Caco-2 (cell line): ENCODE measurements at regions not wholly inside any gene's neighbourhood (a gene's known extent, or its start where the extent isn't known, plus 50 kb on each side); places are given as distances from the start of the nearest gene placed in this dataset.

ENCODE experiments used
- BruUV-seq: library from RNA; stranded (reverse); fragments of 400-500 nt; replicated peaks from 2 replicates; lab custom pipeline; 2021; lab: Mats Ljungman, UMichigan
- CTCF ChIA-PET: fragments of 300-600 bp; sonication (Branson Sonifier 250); formaldehyde crosslinking; loops from one replicate; lab custom pipeline; 2022; ENCODE audit warnings: antibody characterized with exemption; lab: Charles Lee
- POLR2A ChIA-PET: fragments of 300-600 bp; sonication (Branson Sonifier 250); formaldehyde crosslinking; loops from one replicate; lab custom pipeline; 2022; ENCODE audit warnings: antibody characterized with exemption; lab: Charles Lee
- DNase-seq, 2 experiments: peaks; one replicate each; pipeline versions ENCODE4 v3.0.0 to v3.0.0-alpha.2; 2020 to 2022
- H3K27me3 ChIP-seq: replicated peaks from 2 replicates; pipeline ENCODE4 v1.6.0; 2011; ENCODE audit warnings: low read length; ENCODE audit not compliant: control insufficient read depth, insufficient read depth
- H3K36me3 ChIP-seq: 2 replicates; pipeline ENCODE4 v1.5.1; 2011; ENCODE audit warnings: low read length; ENCODE audit not compliant: control insufficient read depth, insufficient read depth
- H3K4me1 ChIP-seq: fragments of 250-450 bp; sonication (Bioruptor Pico); 2 replicates; pipeline ENCODE4 v1.5.1; 2020; ENCODE audit warnings: mild to moderate bottlenecking
- H3K4me3 ChIP-seq: 2 replicates; pipeline ENCODE4 v1.5.1; 2011; ENCODE audit warnings: low read depth, mild to moderate bottlenecking, control low read depth, low read length
- H3K9me3 ChIP-seq: fragments of 250-450 bp; sonication (Bioruptor Pico); 2 replicates; pipeline ENCODE4 v1.5.1; 2020; ENCODE audit warnings: mild to moderate bottlenecking, moderate library complexity
- H3K27ac Mint-ChIP-seq: one replicate; pipeline ENCODE4 v1.8.0; 2022; ENCODE audit warnings: mixed read lengths; ENCODE audit not compliant: unreplicated experiment
- H3K27me3 Mint-ChIP-seq: one replicate; pipeline ENCODE4 v1.8.0; 2022; ENCODE audit warnings: mixed read lengths; ENCODE audit not compliant: insufficient read depth, unreplicated experiment
- H3K36me3 Mint-ChIP-seq: one replicate; pipeline ENCODE4 v1.8.0; 2022; ENCODE audit warnings: mild to moderate bottlenecking, mixed read lengths; ENCODE audit not compliant: insufficient read depth, unreplicated experiment
- H3K4me1 Mint-ChIP-seq: one replicate; pipeline ENCODE4 v1.8.0; 2022; ENCODE audit warnings: low read depth, mixed read lengths; ENCODE audit not compliant: unreplicated experiment
- H3K4me3 Mint-ChIP-seq: one replicate; pipeline ENCODE4 v1.8.0; 2022; ENCODE audit warnings: mild to moderate bottlenecking, moderate library complexity, mixed read lengths; ENCODE audit not compliant: unreplicated experiment
- H3K9me3 Mint-ChIP-seq: one replicate; pipeline ENCODE4 v1.8.0; 2022; ENCODE audit warnings: mixed read lengths; ENCODE audit not compliant: unreplicated experiment
- intact Hi-C: fragments of 100-400 bp; cut with micrococcal nuclease; formaldehyde crosslinking; loops from one replicate; pipeline ENCODE4 v1.10.0; 2022; ENCODE audit not compliant: unreplicated experiment
- TF ChIP-seq, protein P1 (sequence below), 2 experiments: fragments of 200-600 bp in 1 of 2; IDR thresholded peaks; 1 replicate in 1 of 2; 2 replicates in 1 of 2; pipeline versions ENCODE4 v1.5.1 to v1.8.0; 2011 to 2022; ENCODE audit warnings: antibody characterized with exemption in 1 of 2, control low read depth in 1 of 2, inconsistent platforms in 1 of 2, low read depth in 1 of 2, low read length in 1 of 2, mild to moderate bottlenecking in 1 of 2, moderate library complexity in 1 of 2; ENCODE audit not compliant: insufficient read depth in 1 of 2, severe bottlenecking in 1 of 2, unreplicated experiment in 1 of 2

DNA sequence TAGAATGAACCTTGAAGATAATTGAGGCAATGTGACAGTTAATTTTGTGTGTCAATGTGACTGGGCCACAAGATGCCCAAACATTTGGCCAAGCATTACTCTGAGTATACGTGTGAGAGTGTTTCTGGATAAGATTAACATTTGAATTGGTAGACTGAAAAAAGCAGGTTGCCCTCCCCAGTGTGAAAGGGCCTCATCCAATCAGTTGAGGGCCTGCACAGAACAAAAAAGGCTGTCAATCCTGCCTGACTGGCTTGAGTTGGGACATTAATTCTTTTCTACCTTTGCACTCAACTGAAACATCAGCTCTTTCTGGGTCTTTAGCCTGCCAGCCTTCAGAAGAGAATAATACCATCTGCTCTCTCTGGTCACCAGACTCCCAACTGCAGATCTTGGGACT, 56.6 kb upstream of the PDE1C start:
- Mint-ChIP-seq H3K4me1 (no peaks in the 10 kb centered on the region), H3K4me3 (no peak overlapping the region), H3K36me3 (no peaks in the 10 kb centered on the region), H3K27ac (no peak overlapping the region), H3K27me3 (peaks cover 7% of the 10 kb centered on the region), H3K9me3 (peaks cover 15% of the 10 kb centered on the region)
- no TSS peak for BruUV-seq
- no peak for DNase-seq
- ChIA-PET CTCF (no interaction called here), POLR2A (no interaction called here)
- H3K4me3 ChIP-seq, result no peak overlapping the region
- H3K4me1 ChIP-seq, result no peaks in the 10 kb centered on the region
- TF ChIP-seq, protein P1, sequence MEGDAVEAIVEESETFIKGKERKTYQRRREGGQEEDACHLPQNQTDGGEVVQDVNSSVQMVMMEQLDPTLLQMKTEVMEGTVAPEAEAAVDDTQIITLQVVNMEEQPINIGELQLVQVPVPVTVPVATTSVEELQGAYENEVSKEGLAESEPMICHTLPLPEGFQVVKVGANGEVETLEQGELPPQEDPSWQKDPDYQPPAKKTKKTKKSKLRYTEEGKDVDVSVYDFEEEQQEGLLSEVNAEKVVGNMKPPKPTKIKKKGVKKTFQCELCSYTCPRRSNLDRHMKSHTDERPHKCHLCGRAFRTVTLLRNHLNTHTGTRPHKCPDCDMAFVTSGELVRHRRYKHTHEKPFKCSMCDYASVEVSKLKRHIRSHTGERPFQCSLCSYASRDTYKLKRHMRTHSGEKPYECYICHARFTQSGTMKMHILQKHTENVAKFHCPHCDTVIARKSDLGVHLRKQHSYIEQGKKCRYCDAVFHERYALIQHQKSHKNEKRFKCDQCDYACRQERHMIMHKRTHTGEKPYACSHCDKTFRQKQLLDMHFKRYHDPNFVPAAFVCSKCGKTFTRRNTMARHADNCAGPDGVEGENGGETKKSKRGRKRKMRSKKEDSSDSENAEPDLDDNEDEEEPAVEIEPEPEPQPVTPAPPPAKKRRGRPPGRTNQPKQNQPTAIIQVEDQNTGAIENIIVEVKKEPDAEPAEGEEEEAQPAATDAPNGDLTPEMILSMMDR (IDR thresholded peaks at IDR 0.05; ENCODE audit: insufficient read depth in 1 of 2, low read depth in 1 of 2, low read length in 1 of 2, severe bottlenecking in 1 of 2, unreplicated experiment in 1 of 2), result no peak
- H3K9me3 ChIP-seq, result no peaks in the 10 kb centered on the region
- intact Hi-C loops, result no loop called here
- no peaks in the 10 kb centered on the region for H3K36me3 ChIP-seq
- no peaks in the 10 kb centered on the region for H3K27me3 ChIP-seq
